HG03469 (cell line): ENCODE measurements at regions not wholly inside any gene's neighbourhood (a gene's known extent, or its start where the extent isn't known, plus 50 kb on each side); places are given as distances from the start of the nearest gene placed in this dataset.

ENCODE experiments used
- ATAC-seq: cut with Tn5 transposase; IDR thresholded peaks from one replicate; pipeline ENCODE4 v1.9.1; 2021; ENCODE audit warnings: mild to moderate bottlenecking, moderate library complexity, moderate number of reproducible peaks; ENCODE audit not compliant: unreplicated experiment

- no peak for ATAC-seq
Observed at GRCh38 chr11:28657378-28658030, 549.3 kb downstream of the METTL15 start.

- no peak for ATAC-seq
Observed at GRCh38 chr11:28654191-28654590, 546.0 kb downstream of the METTL15 start.

GRCh38 chr11:28649922-28650321 lies 541.7 kb downstream of the METTL15 start:
- ATAC-seq = no peak

GRCh38 chr11:28636566-28636965 lies 528.4 kb downstream of the METTL15 start:
- ATAC-seq = no peak

GRCh38 chr11:28636033-28636432 lies 527.8 kb downstream of the METTL15 start:
- ATAC-seq = no peak

- ATAC-seq = no peak
Observed at GRCh38 chr11:28632338-28632737, 524.1 kb downstream of the METTL15 start.

GRCh38 chr11:28631148-28631547 lies 523.0 kb downstream of the METTL15 start:
- no peak for ATAC-seq

GRCh38 chr11:28629235-28629634 lies 521.0 kb downstream of the METTL15 start:
- no peak for ATAC-seq

GRCh38 chr11:28628412-28628811 lies 520.2 kb downstream of the METTL15 start:
- no peak for ATAC-seq

GRCh38 chr11:28627690-28628255 lies 519.6 kb downstream of the METTL15 start:
- ATAC-seq = no peak

GRCh38 chr11:28625532-28625931 lies 517.3 kb downstream of the METTL15 start:
- no peak for ATAC-seq

GRCh38 chr11:28621753-28622152 lies 513.6 kb downstream of the METTL15 start:
- ATAC-seq = no peak

- ATAC-seq = no peak
Observed at GRCh38 chr11:28619846-28620540, 511.8 kb downstream of the METTL15 start.

GRCh38 chr11:28618416-28618815 lies 510.2 kb downstream of the METTL15 start:
- ATAC-seq = no peak

- ATAC-seq = no peak
Observed at GRCh38 chr11:28616160-28616965, 508.2 kb downstream of the METTL15 start.

- ATAC-seq = no peak
Observed at GRCh38 chr11:28615542-28615941, 507.4 kb downstream of the METTL15 start.

- ATAC-seq = no peak
Observed at GRCh38 chr11:28606930-28607329, 498.7 kb downstream of the METTL15 start.

- ATAC-seq = no peak
Observed at GRCh38 chr11:28599656-28600055, 491.5 kb downstream of the METTL15 start.

- ATAC-seq = no peak
Observed at GRCh38 chr11:28598531-28598930, 490.3 kb downstream of the METTL15 start.

- ATAC-seq = no peak
Observed at GRCh38 chr11:28596816-28597215, 488.6 kb downstream of the METTL15 start.

GRCh38 chr11:28592141-28592540 lies 484.0 kb downstream of the METTL15 start:
- no peak for ATAC-seq
